ENCODE measurements at regions not wholly inside any gene's neighbourhood (a gene's known extent, or its start where the extent isn't known, plus 50 kb on each side); places are given as distances from the start of the nearest gene placed in this dataset.

GRCh38 chr2:162912787-162913186 is 74.2 kb upstream of the KCNH7 start:
- TF ChIP-seq HOXB13 (CRISPR knock-in tag; IDR thresholded peaks at IDR 0.05; ENCODE audit: low read depth) = no peak
- TF ChIP-seq EP300 (IDR thresholded peaks at IDR 0.05) = no peak
- TF ChIP-seq CTCF (IDR thresholded peaks at IDR 0.05) = no peak
- no peak for TF ChIP-seq FOSL2 (IDR thresholded peaks at IDR 0.05)
- TF ChIP-seq FOSL2 (CRISPR knock-in tag; IDR thresholded peaks at IDR 0.05) = no peak
- TF ChIP-seq HDAC2 (IDR thresholded peaks at IDR 0.05) = no peak
- TF ChIP-seq ZFP36 (IDR thresholded peaks at IDR 0.05; ENCODE audit: borderline replicate concordance, partially characterized antibody) = no peak
- no peak for TF ChIP-seq RNF2 (IDR thresholded peaks at IDR 0.05; ENCODE audit: borderline replicate concordance, low read depth)
- TF ChIP-seq ZC3H11A (IDR thresholded peaks at IDR 0.05) = no peak
- no peak for TF ChIP-seq MYC (IDR thresholded peaks at IDR 0.05; ENCODE audit: borderline replicate concordance, low read length)

Measured in A549 (cell line).